NCI-H510A (cell line): ENCODE measurements at regions not wholly inside any gene's neighbourhood (a gene's known extent, or its start where the extent isn't known, plus 50 kb on each side); places are given as distances from the start of the nearest gene placed in this dataset.
"Not testable (repeated sequence)": the region's sequence is repeated elsewhere in the genome, so short reads cannot be mapped to it uniquely, and the experiment has no call there.

Source experiments
- DNase-seq: peaks from one replicate; lab custom pipeline; 2025; lab: John Stamatoyannopoulos, UW

DNA sequence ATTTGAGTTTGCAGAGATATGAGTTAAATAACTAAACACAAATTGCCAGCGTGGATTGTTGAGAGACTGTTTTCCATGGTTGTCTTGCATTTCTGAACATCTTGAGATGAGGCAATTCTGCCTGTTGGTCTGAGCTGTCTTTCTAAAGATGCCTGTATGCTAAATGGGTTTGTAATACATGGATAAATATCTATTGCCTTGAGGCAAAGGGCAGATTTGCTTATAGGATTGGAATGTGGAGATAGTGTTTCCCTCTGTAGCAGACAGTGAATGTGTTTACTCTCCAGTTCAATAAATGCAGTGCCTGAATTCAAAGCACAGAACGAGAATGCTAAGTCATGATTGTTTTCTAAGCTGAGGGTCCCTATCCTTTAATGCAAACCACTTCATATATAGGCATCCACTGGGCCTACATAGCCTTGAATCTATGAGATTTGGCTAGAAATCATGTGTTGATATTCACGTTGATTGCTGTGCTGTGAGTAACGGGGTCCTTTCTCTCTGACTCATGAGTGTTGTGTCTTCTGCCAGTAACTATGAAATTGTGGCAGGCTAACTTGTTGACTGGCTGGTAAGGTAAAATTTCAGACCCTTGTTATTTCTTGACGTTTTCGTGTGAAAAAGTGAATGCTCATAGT is 2554.8 kb downstream of the PCDH9 start:
- no peak for DNase-seq

GRCh38 chr13:64674126-64674525 is 2556.0 kb downstream of the PCDH9 start:
- no peak for DNase-seq

- DNase-seq, result no peak
Measured at GRCh38 chr13:64672751-64673150, 2557.4 kb downstream of the PCDH9 start.

DNA sequence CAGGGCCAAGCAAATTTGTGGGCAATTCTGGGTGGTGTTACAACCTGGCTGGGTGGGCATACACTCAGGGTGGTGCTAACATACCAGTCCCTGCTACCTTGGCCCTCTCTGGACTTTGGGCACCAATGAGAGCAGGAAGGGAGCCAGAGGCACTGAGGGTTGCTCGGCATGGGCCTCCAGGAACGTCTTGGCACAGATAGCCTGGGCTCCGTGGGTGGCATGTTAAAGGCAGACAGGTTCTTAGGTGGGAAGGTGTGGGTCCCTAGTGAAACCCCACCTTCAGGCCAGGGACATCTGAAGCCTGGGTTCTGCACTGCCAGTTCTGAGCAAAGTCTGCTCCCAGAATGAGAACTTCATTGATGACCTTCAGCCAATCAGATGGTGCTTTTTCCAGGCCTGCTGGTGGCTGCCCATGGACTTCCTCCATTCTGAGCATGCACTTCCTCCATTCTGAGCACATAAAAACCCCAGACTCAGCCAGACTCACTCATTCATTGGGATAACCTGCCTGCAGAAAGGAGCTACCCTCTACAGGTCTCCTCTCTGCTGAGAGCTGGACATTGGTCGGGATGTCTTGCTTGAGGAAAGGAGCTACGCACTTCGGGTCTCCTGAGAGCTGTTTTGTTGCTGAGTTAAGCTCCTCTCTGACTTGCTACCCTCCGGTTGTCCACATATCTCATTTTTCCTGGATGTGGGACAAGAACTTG is 2567.1 kb downstream of the PCDH9 start:
- DNase-seq, result no peak

GRCh38 chr13:64648293-64648692 is 2581.8 kb downstream of the PCDH9 start:
- DNase-seq, result no peak

- no peak for DNase-seq
Measured at GRCh38 chr13:64643066-64643465, 2587.1 kb downstream of the PCDH9 start.

DNA sequence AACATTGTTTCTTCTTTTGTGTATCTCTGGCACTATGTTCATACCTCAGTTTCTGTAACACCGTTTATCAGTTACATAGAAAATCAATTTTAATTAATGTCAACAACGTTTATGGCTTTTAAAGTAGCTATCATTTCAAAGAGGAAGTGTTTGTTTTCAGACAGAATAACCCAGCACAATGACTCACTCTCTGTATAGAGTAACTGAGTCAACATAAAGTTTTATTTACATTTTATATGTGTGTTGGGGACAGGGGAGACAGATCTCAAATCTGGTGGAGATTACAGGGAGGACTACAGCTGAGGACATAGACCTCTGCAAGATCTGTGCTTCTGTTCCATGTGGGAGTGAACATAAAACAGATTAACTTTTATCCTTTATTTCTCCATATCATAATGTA is 2590.1 kb downstream of the PCDH9 start:
- DNase-seq, result no peak

- DNase-seq, result no peak
Measured at GRCh38 chr13:64639206-64639605, 2590.9 kb downstream of the PCDH9 start.

GRCh38 chr13:64633948-64634347 is 2596.2 kb downstream of the PCDH9 start:
- DNase-seq, result no peak

- DNase-seq, result no peak
Measured at GRCh38 chr13:64627654-64628053, 2602.5 kb downstream of the PCDH9 start.

DNA sequence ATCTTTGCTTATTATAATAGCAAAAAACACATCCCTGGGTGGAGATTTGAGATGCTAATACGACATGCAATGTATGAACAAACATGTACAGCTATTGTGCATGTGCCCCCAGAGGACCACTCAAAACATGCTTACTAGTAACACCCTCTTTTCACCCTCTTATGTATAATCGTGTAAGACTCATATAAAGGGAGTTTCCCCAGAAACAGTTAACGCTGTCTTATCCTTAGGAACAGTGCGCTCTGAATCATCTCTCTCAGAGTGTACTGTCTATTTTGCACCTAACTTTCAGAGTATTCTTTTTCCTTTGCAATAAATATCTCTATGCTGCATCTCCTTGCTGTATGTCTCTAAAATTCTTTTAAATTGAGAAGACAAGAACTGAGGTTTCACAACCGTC is 2604.0 kb downstream of the PCDH9 start:
- no peak for DNase-seq

GRCh38 chr13:64617231-64617630 is 2612.9 kb downstream of the PCDH9 start:
- no peak for DNase-seq

DNA sequence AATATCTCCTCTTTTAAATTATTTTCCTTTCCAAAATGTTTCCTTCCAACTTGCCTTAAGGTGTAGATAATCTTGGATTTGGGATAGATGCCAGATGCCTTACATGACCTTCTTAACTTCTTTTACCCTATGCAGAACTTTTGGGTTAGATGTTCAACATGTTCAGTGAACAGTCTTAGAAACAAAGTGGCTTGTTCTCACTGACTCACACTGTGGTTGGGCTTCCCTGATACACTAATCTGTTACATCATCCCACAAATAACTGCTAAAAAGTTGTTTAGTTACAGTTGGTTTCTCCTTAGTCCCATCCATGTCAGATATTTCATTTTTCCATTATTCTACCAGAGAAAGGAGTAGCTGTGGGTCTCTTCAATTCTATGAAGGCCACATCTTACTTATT is 2638.2 kb downstream of the PCDH9 start:
- no peak for DNase-seq

GRCh38 chr13:64579331-64579730 is 2650.8 kb downstream of the PCDH9 start:
- DNase-seq, result no peak

- no peak for DNase-seq
Measured at GRCh38 chr13:64568748-64569147, 2661.4 kb downstream of the PCDH9 start.

GRCh38 chr13:64558031-64558430 is 2672.1 kb downstream of the PCDH9 start:
- DNase-seq, result not testable (repeated sequence)

- DNase-seq, result no peak
Measured at GRCh38 chr13:64556376-64556775, 2673.8 kb downstream of the PCDH9 start.

DNA sequence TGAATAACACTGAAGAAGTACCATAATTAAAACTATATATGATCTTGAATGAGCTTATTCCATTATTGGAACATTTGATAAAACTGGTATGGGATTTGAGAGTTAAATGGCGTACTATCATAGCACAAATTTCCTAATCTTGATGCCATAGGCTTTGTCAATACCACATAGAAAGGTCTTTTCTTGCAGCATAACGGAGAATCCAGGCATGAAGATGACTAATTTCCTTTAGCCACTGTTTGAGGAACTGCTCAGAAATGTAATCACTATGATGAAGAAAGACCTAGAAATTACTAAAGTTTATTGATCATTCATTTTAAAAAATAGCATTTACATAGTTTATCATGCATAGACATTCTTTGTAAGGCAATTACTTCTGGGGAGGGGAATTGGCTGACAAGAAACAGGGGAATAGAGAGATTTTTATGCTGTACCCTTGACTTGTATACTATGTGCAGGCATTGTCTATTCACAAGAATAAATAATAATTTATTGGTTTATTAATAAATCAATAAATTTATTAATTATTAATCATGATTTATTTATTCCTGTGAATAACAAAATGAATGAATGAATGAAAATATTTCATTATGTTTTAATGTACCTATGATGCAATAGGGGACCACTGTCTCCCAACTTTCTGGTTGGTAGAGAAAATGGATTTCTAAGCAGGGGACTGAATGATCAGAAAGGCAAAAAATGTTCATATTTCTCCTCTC is 2676.6 kb downstream of the PCDH9 start:
- DNase-seq, result no peak

DNA sequence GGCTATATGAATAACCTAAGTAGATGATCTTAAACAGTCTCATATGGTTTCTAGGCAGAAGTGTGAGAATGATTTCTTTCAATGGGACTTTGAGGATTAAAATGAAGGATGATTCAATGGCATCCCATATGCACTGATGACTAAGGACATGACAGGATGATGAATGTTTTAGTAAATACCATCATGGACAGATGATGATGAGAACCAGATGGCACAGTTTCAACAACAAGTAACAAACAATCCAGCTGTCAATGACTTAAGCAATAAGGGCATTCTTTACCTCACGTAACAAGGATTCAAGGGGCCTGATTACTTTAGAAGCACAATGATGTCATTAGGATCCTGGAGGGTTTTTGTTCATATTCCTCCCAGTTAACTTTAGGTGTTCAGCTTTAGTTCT is 2678.4 kb downstream of the PCDH9 start:
- DNase-seq, result no peak

DNA sequence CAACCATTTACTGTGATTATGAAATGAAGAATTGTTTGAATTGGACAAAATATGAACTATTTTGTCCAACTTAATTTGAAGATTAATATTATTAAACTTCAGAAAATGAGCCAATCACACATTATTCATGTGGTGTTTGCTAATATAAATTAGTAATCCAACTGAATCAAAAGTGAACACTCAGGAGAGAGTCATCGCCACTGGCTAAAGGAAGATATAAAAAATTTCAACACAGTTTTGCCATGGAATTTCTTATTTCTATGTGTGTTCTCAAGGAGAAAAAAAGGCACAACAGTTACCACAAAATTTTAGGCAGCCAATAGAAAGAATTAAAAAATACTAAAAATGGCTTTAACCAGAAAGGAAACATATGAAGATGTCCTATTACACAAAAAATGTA is 2683.8 kb downstream of the PCDH9 start:
- DNase-seq, result no peak

DNA sequence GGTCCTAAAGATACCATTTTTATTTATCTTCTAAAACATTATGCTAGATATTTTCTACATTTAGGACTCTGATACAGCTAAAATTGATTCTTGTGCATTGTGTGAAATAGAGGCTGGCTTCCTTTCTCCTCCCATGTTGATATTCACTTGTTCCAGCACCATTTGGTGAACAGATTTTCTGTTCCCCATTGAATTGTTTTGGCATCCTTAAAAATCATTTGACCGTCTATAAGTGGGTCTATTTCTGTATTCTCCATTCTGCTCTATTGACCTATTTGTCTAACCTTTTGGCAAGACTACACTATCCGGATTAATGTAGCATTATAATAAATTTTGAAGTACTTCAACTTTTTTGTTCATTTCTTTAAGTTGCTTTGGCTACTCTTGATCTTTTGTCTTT is 2689.2 kb downstream of the PCDH9 start:
- DNase-seq, result no peak

GRCh38 chr13:64540468-64540867 is 2689.7 kb downstream of the PCDH9 start:
- DNase-seq, result no peak

DNA sequence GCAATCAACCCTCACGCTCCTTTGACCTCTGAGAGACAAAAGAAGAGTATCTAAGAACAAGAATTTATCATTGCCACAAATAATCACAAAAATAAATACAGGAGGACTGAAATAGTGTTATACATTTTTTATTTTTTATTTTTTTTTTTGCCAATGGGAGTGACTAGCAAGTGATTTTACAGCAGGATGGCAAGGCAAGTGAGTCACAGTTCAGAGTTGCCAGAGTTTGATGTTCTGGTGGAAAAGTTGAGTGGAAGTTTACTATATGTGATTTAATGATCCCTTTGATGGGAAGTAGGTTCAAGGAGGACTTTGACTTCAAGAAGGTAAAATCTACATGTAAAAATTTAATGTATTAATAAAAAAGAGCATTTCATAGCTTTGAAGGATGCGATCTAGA is 2691.4 kb downstream of the PCDH9 start:
- DNase-seq, result no peak
